Naive thymus-derived CD4-positive, alpha-beta T cell (primary cell): ENCODE measurements at regions not wholly inside any gene's neighbourhood (a gene's known extent, or its start where the extent isn't known, plus 50 kb on each side); places are given as distances from the start of the nearest gene placed in this dataset.

ENCODE experiments used
- ATAC-seq: fragments of 150-1000 bp; cut with Tn5 transposase; 2 replicates; pipeline ENCODE4 v1.10.0; 2021; ENCODE audit warnings: mild to moderate bottlenecking, moderate library complexity
- CTCF ChIA-PET: fragments of 350-600 bp; sonication (Branson Sonifier 250); formaldehyde crosslinking; loops from one replicate; lab custom pipeline; 2021; ENCODE audit warnings: antibody characterized with exemption; lab: Charles Lee
- POLR2A ChIA-PET: fragments of 350-600 bp; sonication (Branson Sonifier 250); formaldehyde crosslinking; loops from one replicate; lab custom pipeline; 2021; ENCODE audit warnings: antibody characterized with exemption, inconsistent platforms; lab: Charles Lee
- DNase-seq, 9 donors: peaks; one replicate each; pipeline versions ENCODE4 v3.0.0 to v3.0.0-alpha.2; 2020 to 2022; ENCODE audit warnings: mixed read lengths in 1 of 9
- H3K27ac ChIP-seq: one replicate; pipeline ENCODE4 v1.7.0; 2013; ENCODE audit warnings: mild to moderate bottlenecking, low read depth, low read length, moderate library complexity
- H3K27me3 ChIP-seq, 2 donors: one replicate each; pipeline ENCODE4 v1.7.0; 2013; ENCODE audit warnings: low read length in 2 of 2, mild to moderate bottlenecking in 2 of 2, moderate library complexity in 2 of 2; ENCODE audit not compliant: control insufficient read depth in 2 of 2, insufficient read depth in 2 of 2
- H3K36me3 ChIP-seq, 3 experiments: 1 replicate in 2 of 3; 2 replicates in 1 of 3; pipeline ENCODE4 v1.7.0; 2013; ENCODE audit warnings: low read length in 3 of 3, mild to moderate bottlenecking in 3 of 3, moderate library complexity in 1 of 3; ENCODE audit not compliant: insufficient read depth in 3 of 3, control insufficient read depth in 2 of 3
- H3K4me1 ChIP-seq, 2 donors: one replicate each; pipeline ENCODE4 v1.7.0; 2013; ENCODE audit warnings: low read length in 2 of 2, mild to moderate bottlenecking in 2 of 2, moderate library complexity in 1 of 2; ENCODE audit not compliant: control insufficient read depth in 2 of 2, insufficient read depth in 2 of 2
- H3K4me3 ChIP-seq: 2 replicates; pipeline ENCODE4 v1.7.0; 2013; ENCODE audit warnings: mild to moderate bottlenecking, low read length
- H3K9me3 ChIP-seq, 3 experiments: 1 replicate in 2 of 3; 2 replicates in 1 of 3; pipeline ENCODE4 v1.7.0; 2013; ENCODE audit warnings: low read length in 3 of 3; ENCODE audit not compliant: control insufficient read depth in 2 of 3
- H3K27ac Mint-ChIP-seq, 9 donors: one replicate each; pipeline ENCODE4 v1.8.0; 2020 to 2022; ENCODE audit warnings: mixed read lengths in 9 of 9, mild to moderate bottlenecking in 8 of 9, moderate library complexity in 5 of 9, inconsistent platforms in 2 of 9
- H3K27me3 Mint-ChIP-seq, 5 donors: one replicate each; pipeline ENCODE4 v1.8.0; 2021 to 2022; ENCODE audit warnings: mixed read lengths in 5 of 5, mild to moderate bottlenecking in 1 of 5
- H3K36me3 Mint-ChIP-seq, 5 donors: one replicate each; pipeline ENCODE4 v1.8.0; 2020 to 2022; ENCODE audit warnings: mixed read lengths in 5 of 5, mild to moderate bottlenecking in 3 of 5, inconsistent platforms in 1 of 5
- H3K4me1 Mint-ChIP-seq, 7 donors: one replicate each; pipeline ENCODE4 v1.8.0; 2020 to 2022; ENCODE audit warnings: mixed read lengths in 7 of 7, mild to moderate bottlenecking in 3 of 7, inconsistent platforms in 1 of 7
- H3K4me3 Mint-ChIP-seq, 10 donors: one replicate each; pipeline ENCODE4 v1.8.0; 2020 to 2022; ENCODE audit warnings: mild to moderate bottlenecking in 10 of 10, mixed read lengths in 10 of 10, moderate library complexity in 6 of 10, inconsistent platforms in 2 of 10
- H3K9me3 Mint-ChIP-seq, 11 donors: one replicate each; pipeline ENCODE4 v1.8.0; 2020 to 2022; ENCODE audit warnings: mixed read lengths in 11 of 11, mild to moderate bottlenecking in 4 of 11, inconsistent platforms in 1 of 11, moderate library complexity in 1 of 11
- intact Hi-C, 2 donors: fragments of 100-400 bp; cut with micrococcal nuclease; formaldehyde crosslinking; loops; one replicate each; pipeline ENCODE4 v1.15.1; 2023

- no peaks in the 10 kb centered on the region for H3K4me1 ChIP-seq
- Mint-ChIP-seq H3K27ac (no peak overlapping the region), H3K4me3 (no peak overlapping the region), H3K27me3 (peaks cover 0 to 31% (median 18%) of the 10 kb centered on the region in 5 donors), H3K9me3 (peaks cover 4 to 35% (median 14%) of the 10 kb centered on the region in 11 donors), H3K4me1 (no peaks in the 10 kb centered on the region), H3K36me3 (peaks cover 0 to 9% (median 0%) of the 10 kb centered on the region in 5 donors)
- ATAC-seq (no peak), DNase-seq (no peak)
- intact Hi-C loops: no loop called here
- H3K4me3 ChIP-seq: no peak overlapping the region
- ChIA-PET CTCF (no interaction called here), POLR2A (no interaction called here)
- no peaks in the 10 kb centered on the region for H3K9me3 ChIP-seq
- no peaks in the 10 kb centered on the region for H3K36me3 ChIP-seq
- no peak overlapping the region for H3K27ac ChIP-seq
- H3K27me3 ChIP-seq: no peaks in the 10 kb centered on the region
Measured at GRCh38 chr5:2238732-2239131, 356.0 kb upstream of the IRX4 start.

- intact Hi-C loops: no loop called here
- POLR2A ChIA-PET: no interaction called here
- H3K27ac Mint-ChIP-seq: no peak overlapping the region
- ATAC-seq (no peak), DNase-seq (no peak)
- H3K4me3 ChIP-seq: no peak overlapping the region
- CTCF ChIA-PET: no interaction called here
- no peaks in the 10 kb centered on the region for H3K4me1 Mint-ChIP-seq
- no peaks in the 10 kb centered on the region for H3K4me1 ChIP-seq
- no peak overlapping the region for H3K27ac ChIP-seq
- H3K9me3 Mint-ChIP-seq: peaks cover 0 to 4% (median 0%) of the 10 kb centered on the region in 11 donors
- H3K4me3 Mint-ChIP-seq: no peak overlapping the region
- no peaks in the 10 kb centered on the region for H3K9me3 ChIP-seq
- H3K36me3 ChIP-seq: no peaks in the 10 kb centered on the region
- H3K36me3 Mint-ChIP-seq: no peaks in the 10 kb centered on the region
- peaks cover 0 to 17% (median 10%) of the 10 kb centered on the region in 5 donors for H3K27me3 Mint-ChIP-seq
- no peaks in the 10 kb centered on the region for H3K27me3 ChIP-seq
Measured at GRCh38 chr5:2227433-2227832, 344.7 kb upstream of the IRX4 start.

GRCh38 chr5:2224689-2225088, 342.0 kb upstream of the IRX4 start:
- Histone ChIP-seq H3K4me3 (no peak overlapping the region), H3K27me3 (no peaks in the 10 kb centered on the region), H3K9me3 (no peaks in the 10 kb centered on the region), H3K36me3 (no peaks in the 10 kb centered on the region), H3K4me1 (no peaks in the 10 kb centered on the region), H3K27ac (no peak overlapping the region)
- Mint-ChIP-seq H3K36me3 (no peaks in the 10 kb centered on the region), H3K4me1 (no peaks in the 10 kb centered on the region), H3K27ac (no peak overlapping the region), H3K9me3 (peaks cover 0 to 4% (median 0%) of the 10 kb centered on the region in 11 donors), H3K4me3 (no peak overlapping the region), H3K27me3 (peaks cover 0 to 18% (median 10%) of the 10 kb centered on the region in 5 donors)
- no peak for ATAC-seq
- POLR2A ChIA-PET: no interaction called here
- intact Hi-C loops: no loop called here
- CTCF ChIA-PET: no interaction called here
- no peak for DNase-seq

- Histone ChIP-seq H3K4me3 (no peak overlapping the region), H3K9me3 (no peaks in the 10 kb centered on the region), H3K27ac (no peak overlapping the region), H3K36me3 (no peaks in the 10 kb centered on the region), H3K4me1 (no peaks in the 10 kb centered on the region), H3K27me3 (no peaks in the 10 kb centered on the region)
- no peaks in the 10 kb centered on the region for H3K36me3 Mint-ChIP-seq
- no peak overlapping the region for H3K27ac Mint-ChIP-seq
- POLR2A ChIA-PET: no interaction called here
- no peak overlapping the region for H3K4me3 Mint-ChIP-seq
- intact Hi-C loops: no loop called here
- CTCF ChIA-PET: no interaction called here
- ATAC-seq (no peak), DNase-seq (no peak)
- H3K4me1 Mint-ChIP-seq: no peaks in the 10 kb centered on the region
- peaks cover 0 to 4% (median 0%) of the 10 kb centered on the region in 11 donors for H3K9me3 Mint-ChIP-seq
- H3K27me3 Mint-ChIP-seq: peaks cover 0 to 22% (median 4%) of the 10 kb centered on the region in 5 donors
Measured at GRCh38 chr5:2223303-2223702, 340.6 kb upstream of the IRX4 start.

DNA sequence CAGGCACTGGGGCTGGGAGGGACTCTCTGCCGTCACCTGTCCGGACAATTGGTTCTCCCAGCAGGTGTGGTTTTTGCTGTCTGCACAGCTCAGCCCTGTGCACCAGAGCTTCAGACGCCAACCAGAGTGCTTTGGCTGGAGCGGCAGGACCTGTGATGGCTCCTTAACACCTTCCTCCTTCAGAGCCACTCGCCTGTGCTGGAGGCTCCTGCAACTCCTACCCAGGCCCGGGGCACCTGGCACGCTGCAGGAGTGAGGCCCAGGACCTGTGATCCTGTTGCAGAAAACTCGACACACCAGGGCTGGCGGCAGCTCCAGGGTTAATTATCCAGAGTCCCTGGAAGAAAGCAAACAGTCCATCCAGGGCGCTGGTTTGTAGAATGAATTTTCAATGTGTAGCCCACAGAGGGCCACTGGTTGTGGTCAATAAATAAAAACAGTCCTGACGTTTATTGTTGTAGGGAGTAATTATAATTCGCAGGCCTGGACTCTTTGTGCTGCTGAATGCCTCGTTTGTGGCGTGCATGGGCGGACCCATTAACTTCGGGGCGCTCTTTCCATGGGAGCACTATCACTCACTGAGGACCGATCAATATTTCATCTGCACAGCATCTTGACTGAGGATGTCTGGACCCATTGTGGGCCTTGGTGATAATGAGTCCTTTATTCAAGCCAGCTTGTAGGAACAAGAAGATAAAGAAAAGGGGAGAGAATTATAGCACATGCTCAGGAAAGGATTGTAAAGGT, 339.7 kb upstream of the IRX4 start:
- Mint-ChIP-seq H3K4me1 (no peaks in the 10 kb centered on the region), H3K36me3 (no peaks in the 10 kb centered on the region), H3K27me3 (peaks cover 0 to 22% (median 2%) of the 10 kb centered on the region in 5 donors), H3K27ac (no peak overlapping the region), H3K9me3 (peaks cover 0 to 4% (median 0%) of the 10 kb centered on the region in 11 donors), H3K4me3 (no peak overlapping the region)
- intact Hi-C loops: no loop called here
- Histone ChIP-seq H3K27me3 (no peaks in the 10 kb centered on the region), H3K4me3 (no peak overlapping the region), H3K36me3 (no peaks in the 10 kb centered on the region), H3K27ac (no peak overlapping the region), H3K4me1 (no peaks in the 10 kb centered on the region), H3K9me3 (no peaks in the 10 kb centered on the region)
- ChIA-PET CTCF (no interaction called here), POLR2A (no interaction called here)
- DNase-seq (no peak), ATAC-seq (no peak)

DNA sequence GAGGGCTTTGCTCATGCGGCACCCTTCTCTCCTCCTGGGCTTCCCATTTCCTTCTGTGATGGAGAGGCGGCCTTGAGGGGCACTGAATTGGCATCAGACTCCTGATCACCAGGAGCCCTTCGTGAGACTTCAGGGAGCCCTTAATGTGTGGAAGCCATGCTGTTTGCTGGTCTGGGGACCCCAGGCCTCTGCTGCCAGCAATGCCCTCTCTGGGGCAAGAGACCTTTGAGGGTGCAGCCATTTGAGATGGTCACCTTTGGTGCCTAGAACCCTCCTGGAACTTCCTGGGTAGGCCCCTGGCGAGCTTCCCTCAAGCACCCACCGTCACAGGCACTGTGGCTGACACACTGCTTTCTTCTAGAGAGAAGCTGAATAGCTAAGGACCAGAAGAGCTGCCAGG, 338.7 kb upstream of the IRX4 start:
- no peak for DNase-seq
- Histone ChIP-seq H3K4me1 (no peaks in the 10 kb centered on the region), H3K9me3 (no peaks in the 10 kb centered on the region), H3K36me3 (no peaks in the 10 kb centered on the region), H3K27me3 (no peaks in the 10 kb centered on the region), H3K27ac (no peak overlapping the region), H3K4me3 (no peak overlapping the region)
- no peak for ATAC-seq
- H3K9me3 Mint-ChIP-seq: peaks cover 0 to 4% (median 0%) of the 10 kb centered on the region in 11 donors
- no peak overlapping the region for H3K4me3 Mint-ChIP-seq
- intact Hi-C loops: no loop called here
- ChIA-PET CTCF (no interaction called here), POLR2A (no interaction called here)
- H3K36me3 Mint-ChIP-seq: no peaks in the 10 kb centered on the region
- peaks cover 0 to 22% (median 0%) of the 10 kb centered on the region in 5 donors for H3K27me3 Mint-ChIP-seq
- H3K27ac Mint-ChIP-seq: no peak overlapping the region
- no peaks in the 10 kb centered on the region for H3K4me1 Mint-ChIP-seq

DNA sequence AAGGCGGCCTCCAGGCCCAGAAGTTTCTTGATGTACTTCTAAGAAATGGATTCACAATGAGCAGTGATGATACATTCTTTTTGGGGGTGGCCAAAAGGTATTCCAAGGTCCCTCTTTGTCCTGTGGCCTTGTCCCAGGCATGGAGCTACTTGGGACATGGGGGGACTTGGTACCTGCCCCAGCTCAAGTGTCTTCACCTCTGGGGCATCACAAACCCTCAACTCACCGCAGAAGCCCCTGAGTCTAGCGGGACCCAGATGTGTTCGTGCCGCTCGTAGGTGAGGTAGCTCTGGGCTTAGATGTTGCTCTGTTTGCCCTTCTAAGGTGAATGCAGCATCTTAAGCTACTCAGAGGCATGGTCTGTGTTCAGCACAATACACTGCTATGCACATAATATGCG, 338.0 kb upstream of the IRX4 start:
- Histone ChIP-seq H3K27me3 (no peaks in the 10 kb centered on the region), H3K9me3 (no peaks in the 10 kb centered on the region), H3K27ac (no peak overlapping the region), H3K36me3 (no peaks in the 10 kb centered on the region), H3K4me1 (no peaks in the 10 kb centered on the region), H3K4me3 (no peak overlapping the region)
- Mint-ChIP-seq H3K36me3 (no peaks in the 10 kb centered on the region), H3K9me3 (peaks cover 0 to 4% (median 0%) of the 10 kb centered on the region in 11 donors), H3K4me1 (no peaks in the 10 kb centered on the region), H3K27ac (no peak overlapping the region), H3K4me3 (no peak overlapping the region), H3K27me3 (peaks cover 0 to 22% (median 0%) of the 10 kb centered on the region in 5 donors)
- ATAC-seq: no peak
- CTCF ChIA-PET: no interaction called here
- POLR2A ChIA-PET: no interaction called here
- DNase-seq: no peak
- intact Hi-C loops: no loop called here
